ENCODE measurements at regions not wholly inside any gene's neighbourhood (a gene's known extent, or its start where the extent isn't known, plus 50 kb on each side); places are given as distances from the start of the nearest gene placed in this dataset.

DNA sequence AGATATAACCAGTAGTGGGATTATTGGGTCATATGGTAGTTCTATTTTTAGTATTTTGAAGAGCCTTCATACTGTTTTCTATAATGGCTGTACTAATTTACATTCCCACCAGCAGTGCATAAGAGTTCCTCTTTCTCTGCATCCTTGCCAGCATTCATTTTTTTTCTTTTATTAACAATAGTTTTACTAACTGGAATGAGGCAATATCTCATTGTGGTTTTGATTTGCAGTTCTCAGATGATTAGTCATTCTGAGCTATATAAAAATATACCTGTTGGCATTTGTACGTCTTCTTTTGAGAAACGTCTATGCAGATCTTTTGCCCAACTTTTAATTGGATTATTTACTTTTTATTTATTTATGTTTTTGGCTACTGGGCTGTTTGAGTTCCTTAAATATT is 1579.3 kb upstream of the CDH6 start:
- H3K4me1 ChIP-seq: no peaks in the 10 kb centered on the region
- no peaks in the 10 kb centered on the region for H3K27me3 ChIP-seq
- H3K27ac ChIP-seq: no peak overlapping the region
- intact Hi-C loops (cut with DNase I; ENCODE audit: low total_unique reads): no loop called here
- H3K4me3 ChIP-seq: no peak overlapping the region
- no peaks in the 10 kb centered on the region for H3K9me3 ChIP-seq
- no peaks in the 10 kb centered on the region for H3K36me3 ChIP-seq (ENCODE audit: low read depth, missing control alignments)
- TF ChIP-seq, protein P1, sequence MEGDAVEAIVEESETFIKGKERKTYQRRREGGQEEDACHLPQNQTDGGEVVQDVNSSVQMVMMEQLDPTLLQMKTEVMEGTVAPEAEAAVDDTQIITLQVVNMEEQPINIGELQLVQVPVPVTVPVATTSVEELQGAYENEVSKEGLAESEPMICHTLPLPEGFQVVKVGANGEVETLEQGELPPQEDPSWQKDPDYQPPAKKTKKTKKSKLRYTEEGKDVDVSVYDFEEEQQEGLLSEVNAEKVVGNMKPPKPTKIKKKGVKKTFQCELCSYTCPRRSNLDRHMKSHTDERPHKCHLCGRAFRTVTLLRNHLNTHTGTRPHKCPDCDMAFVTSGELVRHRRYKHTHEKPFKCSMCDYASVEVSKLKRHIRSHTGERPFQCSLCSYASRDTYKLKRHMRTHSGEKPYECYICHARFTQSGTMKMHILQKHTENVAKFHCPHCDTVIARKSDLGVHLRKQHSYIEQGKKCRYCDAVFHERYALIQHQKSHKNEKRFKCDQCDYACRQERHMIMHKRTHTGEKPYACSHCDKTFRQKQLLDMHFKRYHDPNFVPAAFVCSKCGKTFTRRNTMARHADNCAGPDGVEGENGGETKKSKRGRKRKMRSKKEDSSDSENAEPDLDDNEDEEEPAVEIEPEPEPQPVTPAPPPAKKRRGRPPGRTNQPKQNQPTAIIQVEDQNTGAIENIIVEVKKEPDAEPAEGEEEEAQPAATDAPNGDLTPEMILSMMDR (IDR thresholded peaks at IDR 0.05): no peak
- no peak for TF ChIP-seq POLR2A (IDR thresholded peaks at IDR 0.05)
- no peak for DNase-seq
- WGBS, 2 donors: 85 to 92% methylated on average over 2 of the region's 2 CpGs

DNA sequence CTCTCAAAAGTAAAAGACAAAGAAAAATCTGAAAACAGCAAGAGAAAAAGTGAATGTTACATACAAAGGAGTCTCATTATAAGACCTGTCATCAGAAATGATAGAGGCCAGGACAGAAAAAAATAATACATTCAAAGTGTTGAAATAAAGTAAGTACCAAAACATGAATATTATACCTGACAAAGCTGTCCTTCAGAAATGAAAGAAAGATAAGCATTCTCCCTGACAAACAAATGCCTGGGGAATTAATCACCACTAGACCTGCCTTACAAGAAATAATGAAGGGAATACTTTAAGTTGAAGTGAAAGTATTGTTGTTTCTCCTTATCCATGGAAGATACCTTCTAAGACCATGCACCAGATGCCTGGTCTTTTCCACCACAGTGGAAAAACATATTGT is 1605.2 kb upstream of the CDH6 start:
- intact Hi-C loops (cut with DNase I; ENCODE audit: low total_unique reads): no loop called here
- Histone ChIP-seq H3K27ac (no peak overlapping the region), H3K4me3 (no peak overlapping the region), H3K27me3 (no peaks in the 10 kb centered on the region), H3K36me3 (ENCODE audit: low read depth, missing control alignments) (no peaks in the 10 kb centered on the region), H3K4me1 (no peaks in the 10 kb centered on the region), H3K9me3 (no peaks in the 10 kb centered on the region)
- TF ChIP-seq POLR2A (IDR thresholded peaks at IDR 0.05): no peak
- TF ChIP-seq, protein P1 (IDR thresholded peaks at IDR 0.05): no peak
- DNase-seq: no peak

DNA sequence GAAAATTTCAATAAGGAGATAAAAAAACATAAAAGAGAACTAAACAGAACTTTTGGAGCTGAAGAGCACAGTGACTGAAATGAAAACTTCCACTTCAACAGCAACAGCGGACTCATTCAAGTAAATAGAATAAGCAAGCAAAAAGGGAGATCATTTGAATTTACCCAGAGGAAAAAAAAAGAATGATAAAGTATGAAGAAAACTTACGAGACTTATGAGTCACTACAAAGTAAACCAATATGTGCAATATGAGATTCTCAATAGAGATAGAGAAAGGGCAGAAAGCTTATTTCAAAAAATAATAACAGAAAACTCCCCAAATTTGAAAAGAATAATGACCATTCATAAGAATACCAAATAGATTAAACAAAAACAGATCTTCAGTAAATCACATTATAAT is 1605.7 kb upstream of the CDH6 start:
- Histone ChIP-seq H3K27ac (no peak overlapping the region), H3K9me3 (no peaks in the 10 kb centered on the region), H3K27me3 (no peaks in the 10 kb centered on the region), H3K4me3 (no peak overlapping the region), H3K36me3 (ENCODE audit: low read depth, missing control alignments) (no peaks in the 10 kb centered on the region), H3K4me1 (no peaks in the 10 kb centered on the region)
- WGBS, 2 donors: 86 to 96% methylated on average over 2 of the region's 2 CpGs
- TF ChIP-seq POLR2A (IDR thresholded peaks at IDR 0.05): no peak
- TF ChIP-seq, protein P1 (IDR thresholded peaks at IDR 0.05): no peak
- intact Hi-C loops (cut with DNase I; ENCODE audit: low total_unique reads): no loop called here
- no peak for DNase-seq

DNA sequence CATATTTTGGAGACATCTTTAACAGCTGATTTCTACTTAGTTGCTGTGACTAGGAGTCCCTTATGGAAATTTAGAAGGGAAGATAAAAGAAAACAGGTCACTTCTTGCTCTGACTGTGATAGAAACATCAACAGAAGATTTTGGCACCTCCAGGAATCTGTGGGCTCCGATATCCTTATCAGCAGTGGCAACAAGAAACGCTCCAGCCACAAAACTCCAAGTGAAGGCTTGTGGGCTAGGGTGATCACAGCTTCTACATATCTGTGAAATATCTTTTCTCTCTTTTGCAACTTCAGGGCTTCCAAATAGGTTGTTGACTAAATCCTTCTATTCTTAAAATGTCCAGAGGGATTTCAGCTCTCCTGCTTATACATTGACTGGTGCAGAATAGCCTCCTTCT is 1625.5 kb upstream of the CDH6 start:
- Histone ChIP-seq H3K4me1 (no peaks in the 10 kb centered on the region), H3K9me3 (no peaks in the 10 kb centered on the region), H3K36me3 (ENCODE audit: low read depth, missing control alignments) (no peaks in the 10 kb centered on the region), H3K4me3 (no peak overlapping the region), H3K27ac (no peak overlapping the region), H3K27me3 (no peaks in the 10 kb centered on the region)
- TF ChIP-seq, protein P1 (IDR thresholded peaks at IDR 0.05): no peak
- no peak for TF ChIP-seq POLR2A (IDR thresholded peaks at IDR 0.05)
- 40 to 41% methylated on average over 2 of the region's 2 CpGs for WGBS, 2 donors
- intact Hi-C loops (cut with DNase I; ENCODE audit: low total_unique reads): no loop called here
- no peak for DNase-seq

DNA sequence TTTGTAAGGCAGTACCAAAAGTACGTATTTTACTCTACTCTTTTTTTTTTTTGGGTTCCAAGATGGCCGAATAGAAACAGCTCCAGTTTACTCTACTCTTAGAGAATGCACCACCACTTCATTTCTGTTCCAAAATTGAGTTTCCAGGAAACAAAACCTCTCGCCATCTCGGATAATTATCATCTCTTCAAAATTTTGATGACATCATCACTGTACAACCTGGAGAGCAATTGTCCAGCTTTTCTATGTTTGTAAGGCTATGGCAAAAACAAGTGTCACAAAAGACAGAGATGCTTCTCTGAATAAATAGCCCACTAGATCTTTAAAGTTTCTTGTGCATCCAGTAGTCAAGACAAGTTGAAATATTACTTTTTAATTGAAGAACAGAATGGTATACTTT is 1631.9 kb upstream of the CDH6 start:
- no peak for DNase-seq
- 46 to 49% methylated on average over 4 of the region's 4 CpGs for WGBS, 2 donors
- intact Hi-C loops (cut with DNase I; ENCODE audit: low total_unique reads): no loop called here
- Histone ChIP-seq H3K27ac (no peak overlapping the region), H3K36me3 (ENCODE audit: low read depth, missing control alignments) (no peaks in the 10 kb centered on the region), H3K4me3 (no peak overlapping the region), H3K9me3 (no peaks in the 10 kb centered on the region), H3K27me3 (no peaks in the 10 kb centered on the region), H3K4me1 (no peaks in the 10 kb centered on the region)
- TF ChIP-seq, protein P1 (IDR thresholded peaks at IDR 0.05): no peak
- no peak for TF ChIP-seq POLR2A (IDR thresholded peaks at IDR 0.05)

Measured in testis (tissue), 2 donors.